IPS DF 6.9 (cell line): ENCODE measurements at regions not wholly inside any gene's neighbourhood (a gene's known extent, or its start where the extent isn't known, plus 50 kb on each side); places are given as distances from the start of the nearest gene placed in this dataset.

Experiments used
- DNase-seq: peaks from one replicate; pipeline ENCODE4 v3.0.0-alpha.2; 2013; ENCODE audit warnings: low read depth, low spot score
- H3K27ac ChIP-seq: one replicate; pipeline ENCODE4 v1.5.1; 2013; ENCODE audit warnings: low read length, control low read depth
- H3K27me3 ChIP-seq: 2 replicates; pipeline ENCODE4 v1.6.1; 2013; ENCODE audit warnings: mild to moderate bottlenecking, low read length; ENCODE audit not compliant: control insufficient read depth, insufficient read depth
- H3K36me3 ChIP-seq: 2 replicates; pipeline ENCODE4 v1.6.1; 2013; ENCODE audit warnings: low read length; ENCODE audit not compliant: control insufficient read depth, insufficient read depth
- H3K4me1 ChIP-seq: 2 replicates; pipeline ENCODE4 v1.6.1; 2013; ENCODE audit warnings: low read length; ENCODE audit not compliant: control insufficient read depth, insufficient read depth
- H3K4me3 ChIP-seq: 2 replicates; pipeline ENCODE4 v1.5.1; 2013; ENCODE audit warnings: mild to moderate bottlenecking, low read length
- H3K9me3 ChIP-seq: 2 replicates; pipeline ENCODE4 v1.6.1; 2013; ENCODE audit warnings: low read length, inconsistent platforms; ENCODE audit not compliant: control insufficient read depth, insufficient read depth
- WGBS: extraction: QIAGEN DNeasy Blood & Tissue Kit; methylation state at CpG from one replicate; pipeline ENCODE4 v1.1.7; 2013; ENCODE audit warnings: mixed read lengths, missing lambda C conversion rate; ENCODE audit not compliant: insufficient read length, insufficient coverage; 5-methylcytosine and 5-hydroxymethylcytosine counted together

GRCh38 chr3:187618722-187619121 is 51.5 kb downstream of the SST start:
- Histone ChIP-seq H3K9me3 (no peaks in the 10 kb centered on the region), H3K27me3 (peaks cover 18% of the 10 kb centered on the region), H3K4me1 (peaks cover 2% of the 10 kb centered on the region; the same call in 1 of the 2 replicates), H3K4me3 (no peak overlapping the region), H3K36me3 (no peaks in the 10 kb centered on the region), H3K27ac (no peak overlapping the region)
- no CpG with 5 or more reads among the region's 3 CpGs for WGBS
- no peak for DNase-seq

GRCh38 chr3:187617213-187617612 is 53.0 kb downstream of the SST start:
- no peak overlapping the region for H3K27ac ChIP-seq
- H3K36me3 ChIP-seq = no peaks in the 10 kb centered on the region
- peaks cover 2% of the 10 kb centered on the region; the same call in 1 of the 2 replicates for H3K4me1 ChIP-seq
- no peak for DNase-seq
- H3K9me3 ChIP-seq = no peaks in the 10 kb centered on the region
- peaks cover 18% of the 10 kb centered on the region for H3K27me3 ChIP-seq
- no peak overlapping the region for H3K4me3 ChIP-seq
- no CpG with 5 or more reads among the region's 8 CpGs for WGBS

GRCh38 chr3:187616307-187616972 is 53.8 kb downstream of the SST start:
- H3K36me3 ChIP-seq = no peaks in the 10 kb centered on the region
- H3K27me3 ChIP-seq = peaks cover 16% of the 10 kb centered on the region
- H3K27ac ChIP-seq = no peak overlapping the region
- no CpG with 5 or more reads among the region's 4 CpGs for WGBS
- DNase-seq = peak; percentile 61
- no peak overlapping the region for H3K4me3 ChIP-seq
- peaks cover 2% of the 10 kb centered on the region; the same call in 1 of the 2 replicates for H3K4me1 ChIP-seq
- no peaks in the 10 kb centered on the region for H3K9me3 ChIP-seq

GRCh38 chr3:187615630-187616029 is 54.6 kb downstream of the SST start:
- Histone ChIP-seq H3K36me3 (no peaks in the 10 kb centered on the region), H3K9me3 (no peaks in the 10 kb centered on the region), H3K27ac (no peak overlapping the region), H3K4me3 (no peak overlapping the region), H3K27me3 (peaks cover 15% of the 10 kb centered on the region), H3K4me1 (peaks cover 2% of the 10 kb centered on the region; the same call in 1 of the 2 replicates)
- WGBS = no CpG with 5 or more reads among the region's 3 CpGs
- DNase-seq = no peak

GRCh38 chr3:187612656-187613055 is 57.5 kb downstream of the SST start:
- Histone ChIP-seq H3K27ac (no peak overlapping the region), H3K9me3 (no peaks in the 10 kb centered on the region), H3K36me3 (no peaks in the 10 kb centered on the region), H3K27me3 (peaks cover 7% of the 10 kb centered on the region; the same call in 1 of the 2 replicates), H3K4me3 (no peak overlapping the region), H3K4me1 (no peaks in the 10 kb centered on the region)
- DNase-seq = no peak
- no CpG with 5 or more reads among the region's 1 CpG for WGBS

- no peak overlapping the region for H3K4me3 ChIP-seq
- no peak for DNase-seq
- no peaks in the 10 kb centered on the region for H3K36me3 ChIP-seq
- WGBS = no CpG with 5 or more reads among the region's 1 CpG
- no peaks in the 10 kb centered on the region for H3K4me1 ChIP-seq
- H3K27ac ChIP-seq = no peak overlapping the region
- no peaks in the 10 kb centered on the region for H3K27me3 ChIP-seq
- no peaks in the 10 kb centered on the region for H3K9me3 ChIP-seq
Measured at GRCh38 chr3:187610981-187611511, 59.1 kb downstream of the SST start.

GRCh38 chr3:187594272-187594671 is 75.9 kb downstream of the SST start:
- 0 out of 2 replicates have a peak, but pooled peaks cover 1% of the 10 kb centered on the region for H3K4me1 ChIP-seq
- H3K36me3 ChIP-seq = no peaks in the 10 kb centered on the region
- WGBS = no CpG with 5 or more reads among the region's 2 CpGs
- no peak overlapping the region for H3K4me3 ChIP-seq
- H3K27ac ChIP-seq = no peak overlapping the region
- H3K9me3 ChIP-seq = no peaks in the 10 kb centered on the region
- DNase-seq = no peak
- H3K27me3 ChIP-seq = no peaks in the 10 kb centered on the region

- DNase-seq = no peak
- Histone ChIP-seq H3K36me3 (no peaks in the 10 kb centered on the region), H3K4me1 (0 out of 2 replicates have a peak, but pooled peaks cover 1% of the 10 kb centered on the region), H3K9me3 (no peaks in the 10 kb centered on the region), H3K27ac (no peak overlapping the region), H3K27me3 (no peaks in the 10 kb centered on the region), H3K4me3 (no peak overlapping the region)
- no CpG with 5 or more reads among the region's 5 CpGs for WGBS
Measured at GRCh38 chr3:187593451-187593850, 76.7 kb downstream of the SST start.

- no peak overlapping the region for H3K4me3 ChIP-seq
- no CpG with 5 or more reads among the region's 10 CpGs for WGBS
- no peaks in the 10 kb centered on the region for H3K36me3 ChIP-seq
- H3K27me3 ChIP-seq = no peaks in the 10 kb centered on the region
- no peak for DNase-seq
- no peaks in the 10 kb centered on the region for H3K9me3 ChIP-seq
- H3K27ac ChIP-seq = no peak overlapping the region
- H3K4me1 ChIP-seq = 0 out of 2 replicates have a peak, but pooled peaks cover 1% of the 10 kb centered on the region
Measured at GRCh38 chr3:187590861-187591576, 79.2 kb downstream of the SST start.

- Histone ChIP-seq H3K4me3 (no peak overlapping the region), H3K4me1 (0 out of 2 replicates have a peak, but pooled peaks cover 1% of the 10 kb centered on the region), H3K36me3 (no peaks in the 10 kb centered on the region), H3K9me3 (no peaks in the 10 kb centered on the region), H3K27me3 (no peaks in the 10 kb centered on the region), H3K27ac (no peak overlapping the region)
- whole genome bisulfite sequencing = no CpG with 5 or more reads among the region's 4 CpGs
- DNase-seq = no peak
Measured at GRCh38 chr3:187587076-187587475, 83.1 kb downstream of the SST start.
